GM12873 (cell line): ENCODE measurements at regions not wholly inside any gene's neighbourhood (a gene's known extent, or its start where the extent isn't known, plus 50 kb on each side); places are given as distances from the start of the nearest gene placed in this dataset.

Source experiments
- TF ChIP-seq, protein P1 (sequence below): IDR thresholded peaks from 2 replicates; pipeline ENCODE4 v1.5.1; 2012; ENCODE audit warnings: low read depth, mild to moderate bottlenecking, moderate library complexity, low read length, control low read depth; ENCODE audit not compliant: insufficient read depth; ENCODE audit errors: missing control alignments

DNA sequence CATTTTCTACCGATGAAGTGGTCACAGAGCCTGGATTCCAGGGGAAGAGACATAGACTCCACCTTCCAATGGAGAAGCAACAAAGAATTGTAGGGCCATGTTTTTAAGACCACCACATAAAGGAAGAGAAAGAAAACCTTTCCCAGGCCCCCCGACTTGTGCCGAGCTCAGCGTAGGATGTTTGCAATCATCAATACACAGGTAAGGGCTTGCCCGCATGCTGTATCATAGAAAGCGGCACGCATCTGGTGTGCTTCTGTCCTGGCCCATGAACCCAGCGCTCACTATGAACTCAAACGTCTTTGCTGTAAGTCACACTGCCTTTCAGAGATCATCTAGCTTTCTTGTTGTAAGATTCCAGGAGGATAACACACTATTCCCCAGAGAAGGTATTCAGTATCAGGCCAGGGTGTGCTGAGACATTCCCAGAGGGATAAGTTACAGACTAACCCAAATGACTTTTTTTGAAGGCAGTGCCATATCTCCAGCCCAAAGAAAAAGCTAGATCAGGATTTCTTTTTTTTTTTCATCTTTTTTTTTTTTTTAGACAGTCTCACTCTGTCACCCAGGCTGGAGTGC is 79.5 kb upstream of the RPL38 start:
- TF ChIP-seq, protein P1, sequence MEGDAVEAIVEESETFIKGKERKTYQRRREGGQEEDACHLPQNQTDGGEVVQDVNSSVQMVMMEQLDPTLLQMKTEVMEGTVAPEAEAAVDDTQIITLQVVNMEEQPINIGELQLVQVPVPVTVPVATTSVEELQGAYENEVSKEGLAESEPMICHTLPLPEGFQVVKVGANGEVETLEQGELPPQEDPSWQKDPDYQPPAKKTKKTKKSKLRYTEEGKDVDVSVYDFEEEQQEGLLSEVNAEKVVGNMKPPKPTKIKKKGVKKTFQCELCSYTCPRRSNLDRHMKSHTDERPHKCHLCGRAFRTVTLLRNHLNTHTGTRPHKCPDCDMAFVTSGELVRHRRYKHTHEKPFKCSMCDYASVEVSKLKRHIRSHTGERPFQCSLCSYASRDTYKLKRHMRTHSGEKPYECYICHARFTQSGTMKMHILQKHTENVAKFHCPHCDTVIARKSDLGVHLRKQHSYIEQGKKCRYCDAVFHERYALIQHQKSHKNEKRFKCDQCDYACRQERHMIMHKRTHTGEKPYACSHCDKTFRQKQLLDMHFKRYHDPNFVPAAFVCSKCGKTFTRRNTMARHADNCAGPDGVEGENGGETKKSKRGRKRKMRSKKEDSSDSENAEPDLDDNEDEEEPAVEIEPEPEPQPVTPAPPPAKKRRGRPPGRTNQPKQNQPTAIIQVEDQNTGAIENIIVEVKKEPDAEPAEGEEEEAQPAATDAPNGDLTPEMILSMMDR: no peak

DNA sequence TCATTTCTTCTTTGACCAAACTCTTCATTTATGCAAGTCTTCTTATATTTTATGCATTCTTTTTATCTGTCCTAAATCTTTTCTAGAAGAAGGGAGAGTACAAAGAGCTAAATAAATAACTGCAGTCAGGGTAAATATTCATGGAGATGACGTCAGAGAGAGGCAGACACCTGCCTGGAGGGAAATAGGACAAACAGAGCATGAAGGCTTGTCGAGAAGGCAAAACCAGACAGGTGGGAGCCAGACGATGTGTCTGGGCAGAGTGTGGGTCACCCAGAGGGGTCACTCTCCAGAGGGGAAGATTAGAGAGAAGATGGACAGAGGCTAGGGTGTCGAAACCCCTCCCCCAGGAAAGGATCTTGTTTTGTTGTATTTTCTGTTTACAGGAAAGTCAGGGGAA is 78.3 kb upstream of the RPL38 start:
- TF ChIP-seq, protein P1: no peak

DNA sequence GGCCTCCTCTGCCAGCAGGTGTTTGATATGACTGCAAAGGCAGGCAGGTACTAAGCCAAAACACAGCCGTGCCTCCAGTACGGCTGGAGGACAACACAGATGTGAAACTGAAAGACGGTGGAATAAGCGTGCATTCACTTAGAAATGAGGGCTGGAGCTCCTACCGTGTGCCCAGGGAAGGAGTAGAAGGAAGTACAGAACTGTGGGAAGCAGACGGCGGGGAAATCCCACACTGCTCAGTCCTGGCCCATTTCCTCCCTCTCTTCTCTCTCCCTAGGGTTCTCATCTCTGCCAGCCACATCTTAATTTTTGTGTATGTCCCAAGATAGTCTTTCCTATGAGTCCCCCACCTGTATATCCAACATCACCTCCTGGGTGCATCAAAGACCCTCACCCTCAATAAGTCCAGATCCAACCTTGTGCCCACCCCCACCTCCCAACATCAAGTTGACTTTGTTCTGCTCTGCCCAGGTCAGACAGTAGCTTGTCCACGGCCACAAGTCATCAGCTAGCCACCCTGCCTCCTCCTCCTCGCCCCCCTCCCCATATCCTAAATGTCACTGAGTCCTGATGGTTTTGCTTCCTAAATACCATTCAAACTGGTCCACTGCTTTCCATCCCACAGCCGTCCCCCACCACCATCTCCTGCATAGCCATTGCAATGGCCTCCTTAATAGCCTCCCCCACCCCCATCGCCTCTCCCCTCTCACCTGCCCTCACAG is 77.1 kb upstream of the RPL38 start:
- TF ChIP-seq, protein P1: no peak

DNA sequence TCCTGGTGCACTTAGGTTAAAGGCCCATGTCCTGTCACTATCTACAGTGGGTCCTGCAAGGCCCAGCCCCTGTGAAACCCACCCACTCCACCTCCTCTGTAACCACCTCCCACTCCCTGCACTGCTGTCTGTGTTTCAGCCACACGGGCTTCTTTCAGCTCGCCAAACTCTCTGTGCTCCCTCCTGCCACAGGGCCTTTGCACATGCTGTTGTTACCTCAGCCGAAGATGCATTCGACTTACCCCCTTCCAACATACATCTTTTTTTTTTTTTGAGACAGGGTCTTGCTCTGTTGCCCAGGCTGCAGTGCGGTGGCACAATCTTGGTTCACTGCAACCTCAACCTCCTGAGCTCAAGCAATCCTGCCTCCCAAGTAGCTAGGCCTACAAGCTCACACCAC is 76.5 kb upstream of the RPL38 start:
- TF ChIP-seq, protein P1: no peak

DNA sequence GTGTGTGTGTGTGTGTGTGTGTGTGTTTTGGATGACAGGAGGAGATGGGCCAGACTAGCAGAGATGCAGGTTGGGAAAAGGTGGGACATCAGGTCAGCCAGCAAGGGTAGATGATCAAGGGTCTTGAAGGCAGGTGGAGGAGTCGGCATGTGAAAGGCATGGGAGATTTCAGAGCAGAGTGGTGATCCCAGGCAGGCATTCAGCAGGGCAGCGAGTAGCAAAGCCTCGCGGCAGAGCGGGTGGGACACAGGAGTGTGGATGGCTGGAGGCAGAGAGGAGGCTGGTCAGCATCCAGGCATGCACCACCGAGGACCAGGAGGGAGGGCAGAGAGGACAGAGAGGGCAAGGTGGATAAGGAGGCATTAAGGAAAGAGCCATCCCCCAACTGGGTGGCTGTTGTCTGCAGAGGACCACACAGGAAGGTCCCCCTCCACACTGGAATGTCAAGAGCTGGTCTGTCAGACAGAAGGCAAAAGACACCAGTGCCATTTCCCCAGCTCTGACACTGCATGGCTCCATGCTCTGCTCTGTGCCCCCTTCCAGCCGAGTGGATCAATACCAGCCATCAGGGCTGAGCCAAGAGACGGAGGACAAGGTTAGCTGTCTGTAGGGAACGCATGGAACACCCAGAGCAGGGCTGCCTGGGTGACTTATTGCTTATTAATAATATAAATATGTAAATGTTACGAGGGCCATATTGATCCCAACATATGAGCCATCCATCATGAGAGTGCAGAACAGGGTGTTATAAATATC is 74.8 kb upstream of the RPL38 start:
- TF ChIP-seq, protein P1: no peak

DNA sequence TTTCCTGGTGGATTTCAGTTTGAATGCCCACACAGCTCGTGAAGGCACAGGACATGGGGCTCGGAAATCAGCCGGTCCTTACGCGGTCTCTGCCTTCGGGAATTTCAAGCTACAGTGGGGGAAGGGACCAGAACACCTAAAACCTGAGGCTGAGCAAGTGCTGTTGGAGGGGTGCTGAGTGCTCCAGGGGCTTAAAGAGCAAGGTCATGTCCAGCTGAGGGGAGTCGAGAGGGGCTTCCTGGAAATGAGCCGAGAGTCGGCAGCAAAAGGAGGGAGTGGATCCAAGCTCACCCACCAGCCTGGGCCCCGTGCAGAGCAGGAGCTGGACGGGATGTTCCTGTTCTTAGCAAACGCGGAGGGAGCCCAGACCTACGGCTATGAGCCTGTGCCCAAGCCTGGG is 73.2 kb upstream of the RPL38 start:
- TF ChIP-seq, protein P1: no peak

DNA sequence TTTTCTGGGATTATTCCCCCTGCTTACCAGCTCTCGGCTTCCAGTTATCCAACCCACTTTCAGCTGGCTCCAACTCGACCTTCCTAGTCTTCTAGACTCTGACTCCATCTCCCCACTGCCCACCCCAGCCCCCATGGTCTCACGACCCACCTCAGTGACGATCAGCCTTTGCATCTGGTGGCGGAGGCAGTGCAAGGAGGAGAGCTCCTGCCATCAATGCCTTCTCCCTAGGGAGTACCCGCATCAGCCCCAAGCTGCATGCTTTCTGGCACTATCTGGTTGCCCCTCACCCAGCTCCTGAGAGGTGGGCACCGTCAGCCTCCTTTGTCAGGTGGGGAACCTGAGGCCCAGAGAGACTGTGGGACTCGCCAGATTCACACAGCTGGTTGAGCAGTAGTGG is 72.6 kb upstream of the RPL38 start:
- TF ChIP-seq, protein P1: no peak
